Astrocyte of the cerebellum (primary cell): ENCODE measurements at regions not wholly inside any gene's neighbourhood (a gene's known extent, or its start where the extent isn't known, plus 50 kb on each side); places are given as distances from the start of the nearest gene placed in this dataset.

ENCODE experiments used
- DNase-seq: peaks from one replicate; pipeline ENCODE4 v3.0.0-alpha.2; 2011; ENCODE audit warnings: low read depth
- H3K4me3 ChIP-seq: 2 replicates; pipeline ENCODE4 v1.5.1; 2011; ENCODE audit warnings: mild to moderate bottlenecking, low read depth, low read length, moderate library complexity
- in situ Hi-C: cut with HindIII; loops from 2 replicates; pipeline ENCODE4 v1.10.0; 2017; ENCODE audit warnings: low sequenced_read_pairs
- TF ChIP-seq, protein P1 (sequence below): IDR thresholded peaks from 2 replicates; pipeline ENCODE4 v1.5.1; 2012; ENCODE audit warnings: low read length, low read depth, moderate library complexity, mild to moderate bottlenecking; ENCODE audit errors: missing control alignments

DNA sequence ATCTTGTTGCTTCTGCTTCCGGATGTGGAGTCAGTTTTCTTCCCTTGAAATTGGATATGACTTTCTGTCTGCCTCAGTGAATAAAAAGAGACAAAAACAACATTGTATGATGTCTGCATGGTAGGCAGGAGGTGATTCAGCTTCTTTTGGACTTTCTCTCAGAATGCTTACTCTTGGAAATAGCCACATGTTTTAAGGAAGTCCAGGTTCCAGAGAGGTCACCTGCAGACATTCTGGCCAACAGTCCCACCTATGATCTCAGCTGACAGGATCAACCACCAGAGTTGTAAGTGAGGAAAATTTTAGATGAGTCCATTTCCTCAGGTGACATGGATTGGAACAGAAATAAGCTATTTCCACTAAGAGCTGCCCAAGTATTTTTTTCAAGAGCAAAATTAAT lies 508.7 kb upstream of the FAM98A start:
- in situ Hi-C loops, result no loop called here
- no peak for DNase-seq
- H3K4me3 ChIP-seq, result no peak overlapping the region
- TF ChIP-seq, protein P1, sequence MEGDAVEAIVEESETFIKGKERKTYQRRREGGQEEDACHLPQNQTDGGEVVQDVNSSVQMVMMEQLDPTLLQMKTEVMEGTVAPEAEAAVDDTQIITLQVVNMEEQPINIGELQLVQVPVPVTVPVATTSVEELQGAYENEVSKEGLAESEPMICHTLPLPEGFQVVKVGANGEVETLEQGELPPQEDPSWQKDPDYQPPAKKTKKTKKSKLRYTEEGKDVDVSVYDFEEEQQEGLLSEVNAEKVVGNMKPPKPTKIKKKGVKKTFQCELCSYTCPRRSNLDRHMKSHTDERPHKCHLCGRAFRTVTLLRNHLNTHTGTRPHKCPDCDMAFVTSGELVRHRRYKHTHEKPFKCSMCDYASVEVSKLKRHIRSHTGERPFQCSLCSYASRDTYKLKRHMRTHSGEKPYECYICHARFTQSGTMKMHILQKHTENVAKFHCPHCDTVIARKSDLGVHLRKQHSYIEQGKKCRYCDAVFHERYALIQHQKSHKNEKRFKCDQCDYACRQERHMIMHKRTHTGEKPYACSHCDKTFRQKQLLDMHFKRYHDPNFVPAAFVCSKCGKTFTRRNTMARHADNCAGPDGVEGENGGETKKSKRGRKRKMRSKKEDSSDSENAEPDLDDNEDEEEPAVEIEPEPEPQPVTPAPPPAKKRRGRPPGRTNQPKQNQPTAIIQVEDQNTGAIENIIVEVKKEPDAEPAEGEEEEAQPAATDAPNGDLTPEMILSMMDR, result no peak

DNA sequence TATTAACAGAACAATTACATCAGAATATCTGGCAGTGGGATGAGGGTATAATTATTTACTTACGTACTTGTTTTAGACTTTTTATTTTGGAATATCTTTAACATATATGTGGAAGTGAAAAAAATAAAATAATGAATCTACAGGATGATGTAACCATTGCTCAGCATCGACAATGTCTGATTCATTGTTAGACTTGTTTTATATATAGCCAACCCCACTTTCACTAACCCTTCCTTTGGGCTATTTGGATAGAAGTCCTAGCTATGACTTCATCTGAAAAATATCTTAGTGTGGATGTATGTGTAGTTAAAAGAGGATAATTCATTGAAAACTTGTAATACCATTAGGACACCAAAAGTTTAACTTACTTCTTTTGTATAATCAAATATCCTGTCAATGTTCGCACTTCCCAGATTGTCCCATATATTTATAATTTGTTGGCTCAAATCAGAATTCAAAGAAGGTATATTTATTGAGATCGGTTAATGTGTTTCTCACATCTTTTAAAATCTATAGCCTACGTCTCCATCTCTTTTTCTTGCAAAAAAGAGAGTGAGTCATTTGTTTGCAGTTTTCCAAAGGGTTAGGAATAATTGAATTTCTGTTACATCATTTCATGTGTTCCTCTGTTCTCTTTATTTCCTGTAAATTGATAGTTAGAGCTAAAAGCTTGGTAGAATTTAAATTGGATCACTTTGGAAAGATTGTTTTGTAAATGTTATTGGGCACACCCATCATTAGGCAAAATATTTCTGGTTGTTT lies 506.1 kb upstream of the FAM98A start:
- TF ChIP-seq, protein P1, result no peak
- DNase-seq, result peak; percentile 49
- no peak overlapping the region for H3K4me3 ChIP-seq
- in situ Hi-C loops, result no loop called here

DNA sequence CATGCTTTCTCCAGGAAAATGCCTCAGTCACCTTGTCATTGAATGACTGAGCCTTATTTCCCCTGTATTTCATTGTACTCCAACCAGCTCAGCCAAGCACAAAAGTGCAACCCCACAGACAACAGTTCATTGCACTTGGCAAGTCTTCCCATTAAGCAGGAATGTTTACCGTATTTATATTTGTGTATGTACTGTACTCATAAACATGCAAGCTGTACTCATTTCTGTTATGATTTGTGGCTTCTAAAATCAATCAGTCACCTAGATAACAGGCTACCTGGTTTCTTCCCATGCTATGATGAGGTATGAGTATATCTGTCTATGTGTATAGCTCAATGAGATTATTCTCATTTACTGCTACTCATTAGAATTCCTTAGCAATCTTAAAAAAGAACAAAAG lies 505.5 kb upstream of the FAM98A start:
- no peak for DNase-seq
- H3K4me3 ChIP-seq, result no peak overlapping the region
- in situ Hi-C loops, result no loop called here
- TF ChIP-seq, protein P1, result no peak

GRCh38 chr2:34103437-34103836 lies 504.3 kb upstream of the FAM98A start:
- in situ Hi-C loops, result no loop called here
- TF ChIP-seq, protein P1, result no peak
- DNase-seq, result no peak
- no peak overlapping the region for H3K4me3 ChIP-seq

GRCh38 chr2:34102339-34102738 lies 503.2 kb upstream of the FAM98A start:
- no peak overlapping the region for H3K4me3 ChIP-seq
- no peak for DNase-seq
- TF ChIP-seq, protein P1, result no peak
- in situ Hi-C loops, result no loop called here

DNA sequence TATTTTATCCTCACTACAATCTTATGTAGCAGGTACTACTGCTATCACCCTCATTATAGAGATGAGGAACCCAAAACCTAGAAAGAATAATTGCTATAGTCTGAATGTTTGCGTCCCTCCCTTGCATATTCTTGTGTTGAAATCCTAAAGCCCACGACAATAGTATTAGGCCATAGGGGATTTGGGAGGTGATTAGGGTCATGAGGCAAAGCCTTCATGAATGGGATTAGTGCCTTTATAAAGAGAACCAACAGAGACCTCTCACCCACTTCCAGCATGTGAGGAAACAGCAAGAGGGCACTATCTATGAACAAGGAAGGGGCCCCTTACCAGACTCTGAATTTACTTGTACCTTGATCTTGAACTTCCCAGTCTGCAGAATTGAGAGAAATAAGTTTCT lies 500.3 kb upstream of the FAM98A start:
- TF ChIP-seq, protein P1, result no peak
- no peak overlapping the region for H3K4me3 ChIP-seq
- in situ Hi-C loops, result no loop called here

DNA sequence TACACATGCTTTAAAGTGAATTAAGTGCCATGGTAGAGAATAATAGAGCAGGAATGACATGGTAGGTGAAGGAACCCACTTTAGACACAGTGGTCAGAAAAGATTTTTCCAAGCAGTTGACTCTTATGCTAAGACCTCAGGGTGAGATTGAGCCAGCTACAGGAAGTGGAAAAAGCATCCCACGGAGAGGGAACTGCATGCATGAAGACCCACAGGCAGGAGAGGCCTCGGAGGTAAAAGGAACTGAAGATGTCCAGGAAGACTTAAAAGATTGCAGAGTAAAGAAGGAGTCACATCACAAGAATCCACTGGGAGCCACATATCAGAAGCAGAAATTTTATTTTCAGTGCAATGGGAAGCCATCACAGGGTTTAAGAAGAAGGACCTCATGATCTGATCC lies 499.2 kb upstream of the FAM98A start:
- TF ChIP-seq, protein P1, result no peak
- H3K4me3 ChIP-seq, result no peak overlapping the region
- no peak for DNase-seq
- in situ Hi-C loops, result no loop called here

More for the DNA sequence above, 500.3 kb upstream of the FAM98A start:
- no peak for DNase-seq
